ENCODE measurements at regions not wholly inside any gene's neighbourhood (a gene's known extent, or its start where the extent isn't known, plus 50 kb on each side); places are given as distances from the start of the nearest gene placed in this dataset.

DNA sequence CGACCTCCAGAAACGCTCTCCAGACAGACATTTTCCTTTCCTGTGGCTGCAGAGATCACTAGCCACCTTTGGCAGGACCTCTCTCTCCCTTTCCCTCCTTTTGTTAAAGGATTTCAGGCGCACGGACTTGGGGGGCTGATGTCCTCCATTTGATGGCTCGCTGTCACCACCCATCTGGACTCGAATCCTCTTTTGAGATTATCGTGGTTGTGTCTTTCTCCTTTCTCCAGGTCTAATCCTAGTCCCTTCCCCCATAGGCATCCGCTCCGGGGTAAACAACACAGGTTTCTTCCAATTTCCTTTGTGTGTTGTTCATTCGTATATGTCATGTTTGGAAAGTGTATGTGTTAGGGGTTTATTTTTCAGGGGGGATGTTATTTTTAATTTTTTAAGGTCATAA lies 56.7 kb upstream of the SLC24A4 start:
- no peak for DNase-seq (ENCODE audit: extremely low read depth in 1 of 4, low spot score in 3 of 4)
- Histone ChIP-seq H4K20me1 (replicated peaks; ENCODE audit: control insufficient read depth, insufficient read depth, low read length) (no peaks in the 10 kb centered on the region), H3K9me3 (replicated peaks; ENCODE audit: control insufficient read depth, insufficient read depth, low read depth, low read length) (no peaks in the 10 kb centered on the region), H3K27me3 (ENCODE audit: control insufficient read depth in 2 of 2, insufficient read depth in 2 of 2, low read length in 2 of 2) (peaks cover 0 to 7% of the 10 kb centered on the region in 2 experiments; a peak in 2 of 5 replicates), H3K4me1 (replicated peaks in 1 of 2; ENCODE audit: control insufficient read depth in 2 of 2, insufficient read depth in 2 of 2, low read length in 2 of 2) (no peaks in the 10 kb centered on the region), H3K79me2 (ENCODE audit: control insufficient read depth, insufficient read depth, low read length) (no peaks in the 10 kb centered on the region), H3K9ac (ENCODE audit: insufficient read depth in 1 of 2, low read depth in 2 of 2, low read length in 2 of 2) (no peak overlapping the region), H2AFZ (ENCODE audit: low read depth, low read length) (no peak overlapping the region), H3K4me3 (no peak overlapping the region), H3K27ac (ENCODE audit: extremely low read depth, low read depth, low read length) (no peak overlapping the region), H3K36me3 (ENCODE audit: control insufficient read depth, insufficient read depth, low read length) (no peaks in the 10 kb centered on the region), H3K4me2 (ENCODE audit: insufficient read depth, low read length) (no peak overlapping the region), H3K9me1 (ENCODE audit: control insufficient read depth, insufficient read depth, low read length) (no peaks in the 10 kb centered on the region)
- in situ Hi-C loops (cut with MboI): no loop called here
- BruUV-seq (replicated peaks): no TSS peak
- WGBS (ENCODE audit: insufficient coverage, low coverage, missing lambda C conversion rate): 0% methylated on average over 10 of the region's 10 CpGs
- ChIA-PET CTCF (ENCODE audit: low intra/inter-chr PET ratio) (no interaction called here), POLR2A (no interaction called here)
- no peak for ATAC-seq
- no peak for FAIRE-seq
- intact Hi-C loops (cut with micrococcal nuclease): no loop called here
- TF ChIP-seq FUS (optimal IDR thresholded peaks at IDR 0.05; ENCODE audit: low read depth, low read length) (no peak), U2AF2 (optimal IDR thresholded peaks at IDR 0.05; ENCODE audit: low read depth, low read length) (no peak), TBL1XR1 (IDR thresholded peaks at IDR 0.05; ENCODE audit: low read length in 2 of 2) (no peak), PURB (CRISPR knock-in tag; IDR thresholded peaks at IDR 0.05; ENCODE audit: low read depth) (no peak), ZNF583 (CRISPR knock-in tag; IDR thresholded peaks at IDR 0.05) (no peak), ZNF311 (CRISPR knock-in tag; IDR thresholded peaks at IDR 0.05) (no peak), HDGF (IDR thresholded peaks at IDR 0.05) (no peak), SLC30A9 (CRISPR knock-in tag; IDR thresholded peaks at IDR 0.05) (no peak)
- TF ChIP-seq, protein P1, sequence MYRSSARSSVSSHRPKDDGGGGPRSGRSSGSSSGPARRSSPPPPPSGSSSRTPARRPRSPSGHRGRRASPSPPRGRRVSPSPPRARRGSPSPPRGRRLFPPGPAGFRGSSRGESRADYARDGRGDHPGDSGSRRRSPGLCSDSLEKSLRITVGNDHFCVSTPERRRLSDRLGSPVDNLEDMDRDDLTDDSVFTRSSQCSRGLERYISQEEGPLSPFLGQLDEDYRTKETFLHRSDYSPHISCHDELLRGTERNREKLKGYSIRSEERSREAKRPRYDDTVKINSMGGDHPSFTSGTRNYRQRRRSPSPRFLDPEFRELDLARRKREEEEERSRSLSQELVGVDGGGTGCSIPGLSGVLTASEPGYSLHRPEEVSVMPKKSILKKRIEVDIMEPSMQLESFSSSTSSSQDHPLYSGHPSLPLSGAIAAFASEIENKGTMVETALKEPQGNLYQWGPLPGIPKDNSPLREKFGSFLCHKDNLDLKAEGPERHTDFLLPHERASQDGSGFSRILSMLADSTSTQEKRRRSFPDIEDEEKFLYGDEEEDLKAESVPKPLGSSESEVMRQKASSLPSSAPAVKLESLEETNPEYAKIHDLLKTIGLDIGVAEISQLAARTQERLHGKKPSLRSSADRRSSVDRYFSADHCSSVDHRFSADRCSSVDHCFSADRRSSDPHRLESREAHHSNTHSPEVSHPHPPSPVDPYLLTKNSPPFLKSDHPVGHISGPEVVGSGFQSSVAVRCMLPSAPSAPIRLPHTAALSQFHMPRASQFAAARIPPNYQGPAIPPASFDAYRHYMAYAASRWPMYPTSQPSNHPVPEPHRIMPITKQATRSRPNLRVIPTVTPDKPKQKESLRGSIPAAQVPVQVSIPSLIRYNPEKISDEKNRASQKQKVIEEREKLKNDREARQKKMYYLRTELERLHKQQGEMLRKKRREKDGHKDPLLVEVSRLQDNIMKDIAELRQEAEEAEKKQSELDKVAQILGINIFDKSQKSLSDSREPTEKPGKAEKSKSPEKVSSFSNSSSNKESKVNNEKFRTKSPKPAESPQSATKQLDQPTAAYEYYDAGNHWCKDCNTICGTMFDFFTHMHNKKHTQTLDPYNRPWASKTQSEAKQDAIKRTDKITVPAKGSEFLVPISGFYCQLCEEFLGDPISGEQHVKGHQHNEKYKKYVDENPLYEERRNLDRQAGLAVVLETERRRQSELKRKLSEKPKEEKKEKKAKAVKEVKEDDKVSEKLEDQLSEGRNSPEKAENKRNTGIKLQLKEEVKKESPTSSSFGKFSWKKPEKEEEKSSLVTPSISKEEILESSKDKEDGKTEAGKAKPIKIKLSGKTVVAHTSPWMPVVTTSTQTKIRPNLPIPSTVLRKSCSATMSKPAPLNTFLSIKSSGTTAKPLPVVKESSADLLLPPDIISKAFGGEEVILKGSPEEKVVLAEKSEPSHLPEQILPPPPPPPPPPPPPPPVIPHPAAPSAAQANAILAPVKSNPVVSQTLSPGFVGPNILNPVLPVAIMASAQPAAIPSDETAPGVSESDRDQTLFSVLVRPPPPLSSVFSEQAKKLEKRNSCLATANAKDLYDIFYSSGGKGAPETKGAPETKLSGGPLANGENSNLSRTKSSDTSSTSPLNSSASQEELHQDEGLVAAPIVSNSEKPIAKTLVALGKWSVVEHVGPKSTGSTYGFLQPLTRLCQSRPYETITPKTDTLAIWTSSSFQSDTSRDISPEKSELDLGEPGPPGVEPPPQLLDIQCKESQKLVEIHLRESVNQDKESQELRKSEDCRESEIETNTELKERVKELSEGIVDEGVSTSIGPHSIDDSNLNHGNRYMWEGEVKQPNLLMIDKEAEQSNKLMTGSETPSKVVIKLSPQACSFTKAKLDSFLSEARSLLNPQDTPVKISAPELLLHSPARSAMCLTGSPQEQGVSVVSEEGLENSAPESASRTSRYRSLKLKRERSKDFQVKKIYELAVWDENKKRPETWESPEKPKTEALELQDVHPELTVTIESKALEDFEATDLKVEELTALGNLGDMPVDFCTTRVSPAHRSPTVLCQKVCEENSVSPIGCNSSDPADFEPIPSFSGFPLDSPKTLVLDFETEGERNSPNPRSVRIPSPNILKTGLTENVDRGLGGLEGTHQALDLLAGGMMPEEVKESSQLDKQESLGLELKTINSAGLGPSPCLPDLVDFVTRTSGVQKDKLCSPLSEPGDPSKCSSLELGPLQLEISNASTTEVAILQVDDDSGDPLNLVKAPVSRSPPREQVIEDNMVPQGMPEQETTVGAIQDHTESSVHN (IDR thresholded peaks at IDR 0.05; ENCODE audit: borderline replicate concordance in 1 of 2, low read depth in 1 of 2): no peak

All from K562 (cell line).